ENCODE measurements at regions not wholly inside any gene's neighbourhood (a gene's known extent, or its start where the extent isn't known, plus 50 kb on each side); places are given as distances from the start of the nearest gene placed in this dataset.

GRCh38 chr2:216292886-216293301 is 79.4 kb downstream of the MARCHF4 start:
- ChIA-PET CTCF (no interaction called here), POLR2A (no interaction called here)
- TF ChIP-seq CTCF (IDR thresholded peaks at IDR 0.05; ENCODE audit: control extremely low read depth, extremely low read depth, low read depth, missing control alignments) = no peak
- no peak for DNase-seq (ENCODE audit: extremely low spot score)

- no peak for DNase-seq (ENCODE audit: extremely low spot score)
- POLR2A ChIA-PET = no interaction called here
- no peak for TF ChIP-seq CTCF (IDR thresholded peaks at IDR 0.05; ENCODE audit: control extremely low read depth, extremely low read depth, low read depth, missing control alignments)
- CTCF ChIA-PET = no interaction called here
Observed at GRCh38 chr2:216292475-216292874, 79.8 kb downstream of the MARCHF4 start.

GRCh38 chr2:216289470-216289869 is 82.8 kb downstream of the MARCHF4 start:
- ChIA-PET CTCF (interaction anchor here (0.6 to 1.4 kb wide), 3 partner anchors 11 to 14 kb away, joined by 3 read pairs; no protein-coding TSS in a partner anchor), POLR2A (no interaction called here)
- DNase-seq (ENCODE audit: extremely low spot score) = no peak
- TF ChIP-seq CTCF (IDR thresholded peaks at IDR 0.05; ENCODE audit: control extremely low read depth, extremely low read depth, low read depth, missing control alignments) = no peak

- CTCF ChIA-PET = interaction anchor here (0.8 to 1.0 kb wide), 2 partner anchors 14 to 64 kb away, joined by 3 read pairs; no protein-coding TSS in a partner anchor
- TF ChIP-seq CTCF (IDR thresholded peaks at IDR 0.05; ENCODE audit: control extremely low read depth, extremely low read depth, low read depth, missing control alignments) = no peak
- POLR2A ChIA-PET = no interaction called here
- DNase-seq (ENCODE audit: extremely low spot score) = no peak
Observed at GRCh38 chr2:216287251-216287650, 85.0 kb downstream of the MARCHF4 start.

GRCh38 chr2:216286616-216287231 is 85.6 kb downstream of the MARCHF4 start:
- DNase-seq (ENCODE audit: extremely low spot score) = no peak
- CTCF ChIA-PET = interaction anchor here (0.8 to 1.0 kb wide), 2 partner anchors 14 to 64 kb away, joined by 3 read pairs; no protein-coding TSS in a partner anchor
- POLR2A ChIA-PET = no interaction called here
- no peak for TF ChIP-seq CTCF (IDR thresholded peaks at IDR 0.05; ENCODE audit: control extremely low read depth, extremely low read depth, low read depth, missing control alignments)

- no peak for DNase-seq (ENCODE audit: extremely low spot score)
- POLR2A ChIA-PET = no interaction called here
- no peak for TF ChIP-seq CTCF (IDR thresholded peaks at IDR 0.05; ENCODE audit: control extremely low read depth, extremely low read depth, low read depth, missing control alignments)
- CTCF ChIA-PET = interaction anchor here (1.0 kb wide), 1 partner anchor 8 kb away, joined by 3 read pairs; no protein-coding TSS in a partner anchor
Observed at GRCh38 chr2:216285701-216286100, 86.6 kb downstream of the MARCHF4 start.

Measured in GM10248 (cell line).